Smooth muscle cell (in vitro differentiated cells): ENCODE measurements at regions not wholly inside any gene's neighbourhood (a gene's known extent, or its start where the extent isn't known, plus 50 kb on each side); places are given as distances from the start of the nearest gene placed in this dataset.

Source experiments
- DNase-seq: peaks from one replicate; lab custom pipeline; 2025; ENCODE audit not compliant: unreplicated experiment; lab: John Stamatoyannopoulos, UW
- H2AFZ ChIP-seq: fragments of 200-600 bp; sonication (generic); 2 replicates; pipeline ENCODE4 v1.6.0; 2016; ENCODE audit warnings: antibody characterized with exemption, low read depth, mild to moderate bottlenecking
- H3F3A ChIP-seq: fragments of 200-600 bp; sonication (generic); 2 replicates; pipeline ENCODE4 v1.6.0; 2017; ENCODE audit warnings: antibody characterized with exemption, low read depth
- H3K27ac ChIP-seq: fragments of 200-600 bp; sonication (generic); 2 replicates; pipeline ENCODE4 v1.5.1; 2016; ENCODE audit warnings: low read depth, mild to moderate bottlenecking
- H3K27me3 ChIP-seq: fragments of 200-600 bp; sonication (generic); 2 replicates; pipeline ENCODE4 v1.6.1; 2016; ENCODE audit warnings: low read depth, mild to moderate bottlenecking
- H3K36me3 ChIP-seq: fragments of 200-600 bp; sonication (generic); 2 replicates; pipeline ENCODE4 v1.5.1; 2016; ENCODE audit warnings: low read depth
- H3K4me1 ChIP-seq: fragments of 200-600 bp; sonication (generic); 2 replicates; pipeline ENCODE4 v1.5.1; 2016; ENCODE audit warnings: low read depth
- H3K4me2 ChIP-seq: fragments of 200-600 bp; sonication (generic); 2 replicates; pipeline ENCODE4 v1.6.0; 2016; ENCODE audit warnings: mild to moderate bottlenecking
- H3K4me3 ChIP-seq: fragments of 200-600 bp; sonication (generic); 2 replicates; pipeline ENCODE4 v1.5.1; 2016; ENCODE audit warnings: mild to moderate bottlenecking
- H3K79me2 ChIP-seq: fragments of 200-600 bp; sonication (generic); 2 replicates; pipeline ENCODE4 v1.6.0; 2016; ENCODE audit warnings: low read depth, mild to moderate bottlenecking
- H3K9ac ChIP-seq: fragments of 200-600 bp; sonication (generic); 2 replicates; pipeline ENCODE4 v1.6.0; 2016; ENCODE audit warnings: low read depth
- H3K9me3 ChIP-seq: fragments of 200-600 bp; sonication (generic); replicated peaks from 2 replicates; pipeline ENCODE4 v1.5.1; 2016; ENCODE audit warnings: low read depth
- H4K20me1 ChIP-seq: fragments of 200-600 bp; sonication (generic); 2 replicates; pipeline ENCODE4 v1.6.0; 2016; ENCODE audit warnings: low read depth
- WGBS: methylation state at CpG from one replicate; pipeline ENCODE4 v1.1.7; 2016; ENCODE audit warnings: low lambda C conversion rate; 5-methylcytosine and 5-hydroxymethylcytosine counted together
- TF ChIP-seq, protein P1 (sequence below): fragments of 200-600 bp; sonication (generic); IDR thresholded peaks from 2 replicates; pipeline ENCODE4 v1.5.1; 2017; ENCODE audit warnings: borderline replicate concordance, mild to moderate bottlenecking, antibody characterized with exemption; ENCODE audit not compliant: insufficient read depth, poor library complexity, severe bottlenecking

- no peaks in the 10 kb centered on the region for H3K4me1 ChIP-seq
- H3F3A ChIP-seq, result no peaks in the 10 kb centered on the region
- H3K79me2 ChIP-seq, result no peaks in the 10 kb centered on the region
- DNase-seq, result no peak
- no peak overlapping the region for H3K9ac ChIP-seq
- H3K4me3 ChIP-seq, result no peak overlapping the region
- H2AFZ ChIP-seq, result no peak overlapping the region
- no peaks in the 10 kb centered on the region for H3K27me3 ChIP-seq
- 64% methylated on average over 1 of the region's 1 CpG for WGBS
- no peak overlapping the region for H3K4me2 ChIP-seq
- H3K9me3 ChIP-seq, result no peaks in the 10 kb centered on the region
- H4K20me1 ChIP-seq, result no peaks in the 10 kb centered on the region
- TF ChIP-seq, protein P1, sequence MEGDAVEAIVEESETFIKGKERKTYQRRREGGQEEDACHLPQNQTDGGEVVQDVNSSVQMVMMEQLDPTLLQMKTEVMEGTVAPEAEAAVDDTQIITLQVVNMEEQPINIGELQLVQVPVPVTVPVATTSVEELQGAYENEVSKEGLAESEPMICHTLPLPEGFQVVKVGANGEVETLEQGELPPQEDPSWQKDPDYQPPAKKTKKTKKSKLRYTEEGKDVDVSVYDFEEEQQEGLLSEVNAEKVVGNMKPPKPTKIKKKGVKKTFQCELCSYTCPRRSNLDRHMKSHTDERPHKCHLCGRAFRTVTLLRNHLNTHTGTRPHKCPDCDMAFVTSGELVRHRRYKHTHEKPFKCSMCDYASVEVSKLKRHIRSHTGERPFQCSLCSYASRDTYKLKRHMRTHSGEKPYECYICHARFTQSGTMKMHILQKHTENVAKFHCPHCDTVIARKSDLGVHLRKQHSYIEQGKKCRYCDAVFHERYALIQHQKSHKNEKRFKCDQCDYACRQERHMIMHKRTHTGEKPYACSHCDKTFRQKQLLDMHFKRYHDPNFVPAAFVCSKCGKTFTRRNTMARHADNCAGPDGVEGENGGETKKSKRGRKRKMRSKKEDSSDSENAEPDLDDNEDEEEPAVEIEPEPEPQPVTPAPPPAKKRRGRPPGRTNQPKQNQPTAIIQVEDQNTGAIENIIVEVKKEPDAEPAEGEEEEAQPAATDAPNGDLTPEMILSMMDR, result no peak
- no peak overlapping the region for H3K27ac ChIP-seq
- no peaks in the 10 kb centered on the region for H3K36me3 ChIP-seq
Measured at GRCh38 chr2:220332886-220333285, 705.5 kb downstream of the SLC4A3 start.

DNA sequence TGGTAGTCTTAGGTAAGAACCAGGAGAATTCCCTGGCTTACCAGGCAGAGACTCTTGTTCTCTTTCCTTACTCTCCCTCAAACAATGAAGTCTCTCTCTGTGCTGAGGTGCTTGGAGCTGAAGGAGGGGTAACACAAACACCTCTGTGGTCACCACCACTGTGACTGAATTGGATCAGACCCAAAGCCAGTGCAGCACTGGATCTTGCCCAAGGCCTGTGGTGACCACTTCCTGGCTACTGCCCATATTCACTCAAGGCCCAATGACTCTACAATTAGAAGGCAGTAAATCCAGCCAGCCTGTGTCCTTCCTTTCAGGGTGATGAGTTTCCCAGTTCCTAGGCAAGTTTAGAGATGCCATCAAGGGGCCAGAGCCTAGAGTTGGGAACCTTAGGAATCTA lies 706.8 kb downstream of the SLC4A3 start:
- Histone ChIP-seq H3F3A (no peaks in the 10 kb centered on the region), H2AFZ (no peak overlapping the region), H3K9me3 (no peaks in the 10 kb centered on the region), H3K27me3 (no peaks in the 10 kb centered on the region), H3K9ac (no peak overlapping the region), H3K4me2 (no peak overlapping the region), H3K36me3 (no peaks in the 10 kb centered on the region), H3K4me3 (no peak overlapping the region), H3K79me2 (no peaks in the 10 kb centered on the region), H3K27ac (no peak overlapping the region), H4K20me1 (no peaks in the 10 kb centered on the region), H3K4me1 (no peaks in the 10 kb centered on the region)
- TF ChIP-seq, protein P1, result no peak
- DNase-seq, result no peak

DNA sequence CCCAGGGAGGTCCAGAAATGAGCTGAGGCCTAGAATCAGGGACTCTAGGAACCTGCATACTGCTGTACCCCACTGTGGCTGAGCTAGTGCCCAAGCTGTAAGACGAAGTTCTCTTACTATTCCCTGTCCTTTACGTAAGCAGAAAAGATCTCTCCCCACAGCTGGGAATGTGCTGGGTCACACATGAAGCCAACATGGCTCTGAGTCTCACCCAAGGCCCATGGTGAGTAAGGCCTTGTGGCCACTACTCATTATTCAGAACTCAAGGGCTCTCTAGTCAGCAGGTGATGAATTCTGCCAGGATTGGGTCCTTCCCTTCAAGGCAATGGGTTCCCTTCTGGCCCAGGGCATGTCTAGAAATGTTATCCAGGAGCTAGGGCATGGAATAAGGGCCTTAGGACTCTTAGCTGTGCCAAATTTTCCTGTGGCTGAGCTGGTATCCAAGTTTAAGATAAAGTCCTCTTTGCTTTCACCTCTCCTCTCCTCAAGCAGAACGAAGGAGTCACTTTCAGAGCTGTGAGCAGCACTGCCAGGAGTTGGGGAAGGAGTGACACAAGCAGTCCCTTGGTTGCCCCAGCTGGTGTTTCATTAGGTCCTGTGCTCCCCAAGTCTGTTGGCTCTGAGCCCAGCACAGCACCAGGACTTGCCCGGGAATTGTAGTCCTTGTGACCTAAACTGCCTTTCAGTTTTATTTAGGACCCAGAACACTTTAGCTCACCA lies 707.6 kb downstream of the SLC4A3 start:
- H3K27me3 ChIP-seq, result no peaks in the 10 kb centered on the region
- TF ChIP-seq, protein P1, result no peak
- no peak overlapping the region for H3K4me3 ChIP-seq
- H3K4me2 ChIP-seq, result no peak overlapping the region
- no peak overlapping the region for H2AFZ ChIP-seq
- no peak overlapping the region for H3K9ac ChIP-seq
- no peaks in the 10 kb centered on the region for H3K79me2 ChIP-seq
- H3K4me1 ChIP-seq, result no peaks in the 10 kb centered on the region
- H3K36me3 ChIP-seq, result no peaks in the 10 kb centered on the region
- no peaks in the 10 kb centered on the region for H3K9me3 ChIP-seq
- no peak for DNase-seq
- 78% methylated on average over 4 of the region's 4 CpGs for WGBS
- H4K20me1 ChIP-seq, result no peaks in the 10 kb centered on the region
- H3F3A ChIP-seq, result no peaks in the 10 kb centered on the region
- no peak overlapping the region for H3K27ac ChIP-seq

DNA sequence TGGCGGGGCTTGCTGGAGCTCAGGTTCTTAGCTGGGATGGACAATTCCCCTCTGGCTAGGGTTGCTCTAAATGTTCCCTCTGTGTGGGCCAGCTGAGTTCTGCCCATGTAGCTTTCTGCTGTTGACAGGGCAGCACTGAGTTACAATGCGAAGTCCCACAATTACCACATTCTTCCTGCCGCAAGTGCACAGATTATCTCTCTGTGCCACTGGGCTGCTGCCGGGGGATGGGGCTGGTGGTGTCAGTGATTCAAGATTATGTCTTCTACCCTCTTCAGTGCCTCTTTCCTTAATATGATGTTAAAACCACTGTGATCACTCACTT lies 708.1 kb downstream of the SLC4A3 start:
- H3K4me2 ChIP-seq, result no peak overlapping the region
- H3K79me2 ChIP-seq, result no peaks in the 10 kb centered on the region
- no peak overlapping the region for H3K9ac ChIP-seq
- no peaks in the 10 kb centered on the region for H3K9me3 ChIP-seq
- 58% methylated on average over 4 of the region's 4 CpGs for WGBS
- TF ChIP-seq, protein P1, result no peak
- no peaks in the 10 kb centered on the region for H3K36me3 ChIP-seq
- H2AFZ ChIP-seq, result no peak overlapping the region
- no peaks in the 10 kb centered on the region for H3F3A ChIP-seq
- no peaks in the 10 kb centered on the region for H3K4me1 ChIP-seq
- no peak overlapping the region for H3K27ac ChIP-seq
- H3K27me3 ChIP-seq, result no peaks in the 10 kb centered on the region
- H3K4me3 ChIP-seq, result no peak overlapping the region
- H4K20me1 ChIP-seq, result no peaks in the 10 kb centered on the region
- DNase-seq, result no peak
